GM18507 (cell line): ENCODE measurements at regions not wholly inside any gene's neighbourhood (a gene's known extent, or its start where the extent isn't known, plus 50 kb on each side); places are given as distances from the start of the nearest gene placed in this dataset.

ENCODE experiments used
- DNase-seq: peaks from one replicate; pipeline ENCODE4 v3.0.0; 2011; ENCODE audit warnings: low read depth; ENCODE audit not compliant: insufficient read length; ENCODE audit errors: extremely low spot score
- FAIRE-seq: peaks from 2 replicates; lab custom pipeline; 2011; peaks lifted over from hg19 to GRCh38; lab: Jason Lieb, UNC

GRCh38 chr4:27861381-27861787 lies 1000.7 kb downstream of the STIM2 start:
- FAIRE-seq (no peak), DNase-seq (no peak)

- DNase-seq (no peak), FAIRE-seq (no peak)
Observed at GRCh38 chr4:27861802-27862201, 1001.2 kb downstream of the STIM2 start.

- FAIRE-seq (no peak), DNase-seq (no peak)
Observed at GRCh38 chr4:27873596-27873995, 1013.0 kb downstream of the STIM2 start.

GRCh38 chr4:27881705-27882104 lies 1021.1 kb downstream of the STIM2 start:
- no peak for DNase-seq
- FAIRE-seq, result no peak

- no peak for FAIRE-seq
Observed at GRCh38 chr4:27886120-27886519, 1025.5 kb downstream of the STIM2 start.

GRCh38 chr4:27887646-27888045 lies 1027.0 kb downstream of the STIM2 start:
- DNase-seq, result no peak
- no peak for FAIRE-seq

More at GRCh38 chr4:27886120-27886519, 1025.5 kb downstream of the STIM2 start:
- DNase-seq, result no peak

GRCh38 chr4:27888505-27888904 lies 1027.9 kb downstream of the STIM2 start:
- no peak for DNase-seq
- FAIRE-seq, result no peak

- no peak for FAIRE-seq
- no peak for DNase-seq
Observed at GRCh38 chr4:27894951-27895350, 1034.3 kb downstream of the STIM2 start.

- FAIRE-seq (no peak), DNase-seq (no peak)
Observed at GRCh38 chr4:27908356-27908755, 1047.7 kb downstream of the STIM2 start.

- DNase-seq (no peak), FAIRE-seq (no peak)
Observed at GRCh38 chr4:27910227-27910626, 1049.6 kb downstream of the STIM2 start.

GRCh38 chr4:27911047-27911446 lies 1050.4 kb downstream of the STIM2 start:
- DNase-seq (no peak), FAIRE-seq (no peak)

- DNase-seq (no peak), FAIRE-seq (no peak)
Observed at GRCh38 chr4:27913738-27914137, 1053.1 kb downstream of the STIM2 start.

- no peak for FAIRE-seq
Observed at GRCh38 chr4:27915822-27916221, 1055.2 kb downstream of the STIM2 start.

GRCh38 chr4:27916452-27917184 lies 1056.0 kb downstream of the STIM2 start:
- FAIRE-seq (no peak), DNase-seq (no peak)

More at GRCh38 chr4:27915822-27916221, 1055.2 kb downstream of the STIM2 start:
- no peak for DNase-seq

GRCh38 chr4:27917381-27917780 lies 1056.7 kb downstream of the STIM2 start:
- FAIRE-seq (no peak), DNase-seq (no peak)

- FAIRE-seq (no peak), DNase-seq (no peak)
Observed at GRCh38 chr4:27921231-27921630, 1060.6 kb downstream of the STIM2 start.

- DNase-seq (no peak), FAIRE-seq (no peak)
Observed at GRCh38 chr4:27928761-27929540, 1068.3 kb downstream of the STIM2 start.

- DNase-seq, result no peak
- no peak for FAIRE-seq
Observed at GRCh38 chr4:27930291-27930690, 1069.7 kb downstream of the STIM2 start.

GRCh38 chr4:27930976-27931375 lies 1070.3 kb downstream of the STIM2 start:
- DNase-seq, result no peak
- FAIRE-seq, result no peak

GRCh38 chr4:27931584-27931983 lies 1070.9 kb downstream of the STIM2 start:
- DNase-seq (no peak), FAIRE-seq (no peak)

- no peak for FAIRE-seq
- no peak for DNase-seq
Observed at GRCh38 chr4:27934871-27935270, 1074.2 kb downstream of the STIM2 start.
